Mammary epithelial cell (primary cell): ENCODE measurements at regions not wholly inside any gene's neighbourhood (a gene's known extent, or its start where the extent isn't known, plus 50 kb on each side); places are given as distances from the start of the nearest gene placed in this dataset.
"Not testable (repeated sequence)": the region's sequence is repeated elsewhere in the genome, so short reads cannot be mapped to it uniquely, and the experiment has no call there.

Experiments used
- EZH2 ChIP-seq: IDR thresholded peaks from 2 replicates; pipeline ENCODE4 v1.6.1; 2012; ENCODE audit warnings: low read length, inconsistent platforms, borderline replicate concordance
- TF ChIP-seq, protein P1 (sequence below), 2 donors: IDR thresholded peaks in 1 of 2; conservative IDR thresholded peaks in 1 of 2; 2 replicates each; pipeline ENCODE4 v1.5.1; 2011 to 2012; ENCODE audit warnings: inconsistent platforms in 2 of 2, low read length in 2 of 2, mild to moderate bottlenecking in 2 of 2, control low read depth in 1 of 2, low read depth in 1 of 2; ENCODE audit not compliant: insufficient read depth in 1 of 2; ENCODE audit errors: extremely low read depth in 1 of 2

DNA sequence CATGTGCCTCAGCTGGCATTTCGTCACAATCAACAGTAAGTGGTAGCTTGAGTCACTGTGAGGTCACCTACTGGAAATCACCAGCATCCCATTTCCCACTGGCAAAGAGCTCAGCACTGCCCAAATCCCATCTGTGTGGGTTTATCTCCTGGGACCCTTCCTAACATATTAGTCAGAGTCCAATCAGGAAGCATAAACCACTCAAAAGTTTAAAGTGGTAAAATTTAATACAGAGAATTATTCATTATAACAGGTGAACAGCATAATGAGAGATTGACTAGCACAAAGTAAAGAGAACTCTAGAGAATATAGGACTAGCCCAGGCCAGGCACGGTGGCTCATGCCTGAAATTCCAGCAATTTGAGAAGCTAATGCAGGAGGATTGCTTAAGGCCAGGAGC, 107.1 kb upstream of the TP53BP2 start:
- TF ChIP-seq, protein P1, sequence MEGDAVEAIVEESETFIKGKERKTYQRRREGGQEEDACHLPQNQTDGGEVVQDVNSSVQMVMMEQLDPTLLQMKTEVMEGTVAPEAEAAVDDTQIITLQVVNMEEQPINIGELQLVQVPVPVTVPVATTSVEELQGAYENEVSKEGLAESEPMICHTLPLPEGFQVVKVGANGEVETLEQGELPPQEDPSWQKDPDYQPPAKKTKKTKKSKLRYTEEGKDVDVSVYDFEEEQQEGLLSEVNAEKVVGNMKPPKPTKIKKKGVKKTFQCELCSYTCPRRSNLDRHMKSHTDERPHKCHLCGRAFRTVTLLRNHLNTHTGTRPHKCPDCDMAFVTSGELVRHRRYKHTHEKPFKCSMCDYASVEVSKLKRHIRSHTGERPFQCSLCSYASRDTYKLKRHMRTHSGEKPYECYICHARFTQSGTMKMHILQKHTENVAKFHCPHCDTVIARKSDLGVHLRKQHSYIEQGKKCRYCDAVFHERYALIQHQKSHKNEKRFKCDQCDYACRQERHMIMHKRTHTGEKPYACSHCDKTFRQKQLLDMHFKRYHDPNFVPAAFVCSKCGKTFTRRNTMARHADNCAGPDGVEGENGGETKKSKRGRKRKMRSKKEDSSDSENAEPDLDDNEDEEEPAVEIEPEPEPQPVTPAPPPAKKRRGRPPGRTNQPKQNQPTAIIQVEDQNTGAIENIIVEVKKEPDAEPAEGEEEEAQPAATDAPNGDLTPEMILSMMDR (conservative IDR thresholded peaks at IDR 0.05 in 1 of 2, IDR thresholded peaks at IDR 0.05 in 1 of 2; ENCODE audit: extremely low read depth in 1 of 2, insufficient read depth in 1 of 2, low read depth in 1 of 2, low read length in 2 of 2): not testable (repeated sequence)
- not testable (repeated sequence) for TF ChIP-seq EZH2
